NT2/D1 (cell line): ENCODE measurements at regions not wholly inside any gene's neighbourhood (a gene's known extent, or its start where the extent isn't known, plus 50 kb on each side); places are given as distances from the start of the nearest gene placed in this dataset.
"Not testable (repeated sequence)": the region's sequence is repeated elsewhere in the genome, so short reads cannot be mapped to it uniquely, and the experiment has no call there.

Experiments
- DNase-seq: peaks from one replicate; pipeline ENCODE4 v3.0.0-alpha.2; 2011; ENCODE audit warnings: low read depth, low spot score
- H3K27me3 ChIP-seq: 2 replicates; pipeline ENCODE4 v1.6.0; 2011; ENCODE audit warnings: mild to moderate bottlenecking; ENCODE audit not compliant: insufficient read length, insufficient read depth
- H3K36me3 ChIP-seq: 2 replicates; pipeline ENCODE4 v1.6.1; 2011; ENCODE audit warnings: mild to moderate bottlenecking, low read length, mixed read lengths; ENCODE audit not compliant: insufficient read depth, insufficient read length
- H3K4me1 ChIP-seq: 2 replicates; pipeline ENCODE4 v1.5.1; 2011; ENCODE audit not compliant: insufficient read depth, insufficient read length
- H3K4me3 ChIP-seq: 2 replicates; pipeline ENCODE4 v1.5.1; 2011; ENCODE audit warnings: low read depth; ENCODE audit not compliant: insufficient read length
- H3K9ac ChIP-seq: 2 replicates; pipeline ENCODE4 v1.6.0; 2011; ENCODE audit warnings: low read depth; ENCODE audit not compliant: insufficient read length
- H3K9me3 ChIP-seq: 2 replicates; pipeline ENCODE4 v1.5.1; 2011; ENCODE audit warnings: mild to moderate bottlenecking, low read length; ENCODE audit not compliant: insufficient read depth
- SUZ12 ChIP-seq: IDR thresholded peaks from 2 replicates; pipeline ENCODE4 v1.6.1; 2011; ENCODE audit not compliant: insufficient read length, insufficient read depth; ENCODE audit errors: extremely low read depth
- YY1 ChIP-seq: IDR thresholded peaks from 2 replicates; pipeline ENCODE4 v1.6.1; 2011; ENCODE audit not compliant: insufficient read length, insufficient read depth
- ZNF274 ChIP-seq: IDR thresholded peaks from 2 replicates; pipeline ENCODE4 v1.6.1; 2011; ENCODE audit warnings: mild to moderate bottlenecking, low read depth, low read length

DNA sequence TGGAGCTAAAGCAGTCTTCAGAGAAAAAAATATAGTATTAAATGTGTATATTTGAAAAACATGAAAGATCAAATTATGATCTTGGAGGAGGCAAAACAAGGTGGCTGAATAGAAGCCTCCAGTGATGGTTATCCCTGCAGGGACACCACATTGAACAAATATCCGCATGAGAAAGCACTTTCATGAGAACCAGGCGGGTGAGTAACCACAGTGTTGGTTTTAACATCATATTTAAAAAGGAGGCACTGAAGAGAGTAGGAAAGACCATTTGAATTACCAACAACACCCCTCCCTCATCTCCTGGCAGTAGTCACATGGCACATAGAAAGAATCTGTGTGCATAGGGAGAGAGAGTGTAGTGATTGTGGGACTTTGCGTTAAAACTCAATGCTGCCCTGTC is 759.6 kb upstream of the NRXN1 start:
- no peak overlapping the region for H3K9ac ChIP-seq
- no peaks in the 10 kb centered on the region for H3K36me3 ChIP-seq
- H3K27me3 ChIP-seq, result no peaks in the 10 kb centered on the region
- no peaks in the 10 kb centered on the region for H3K9me3 ChIP-seq
- DNase-seq, result no peak
- no peak overlapping the region for H3K4me3 ChIP-seq
- H3K4me1 ChIP-seq, result no peaks in the 10 kb centered on the region
- TF ChIP-seq ZNF274, result no peak
- TF ChIP-seq SUZ12, result no peak

- H3K9ac ChIP-seq, result no peak overlapping the region
- H3K4me1 ChIP-seq, result no peaks in the 10 kb centered on the region
- TF ChIP-seq SUZ12 (no peak), YY1 (no peak), ZNF274 (no peak)
- H3K4me3 ChIP-seq, result no peak overlapping the region
- no peaks in the 10 kb centered on the region for H3K36me3 ChIP-seq
- no peaks in the 10 kb centered on the region for H3K27me3 ChIP-seq
- no peaks in the 10 kb centered on the region for H3K9me3 ChIP-seq
- no peak for DNase-seq
Measured at GRCh38 chr2:51790854-51791253, 758.9 kb upstream of the NRXN1 start.

- Histone ChIP-seq H3K9me3 (no peaks in the 10 kb centered on the region), H3K4me3 (no peak overlapping the region), H3K27me3 (no peaks in the 10 kb centered on the region), H3K4me1 (no peaks in the 10 kb centered on the region), H3K9ac (no peak overlapping the region), H3K36me3 (no peaks in the 10 kb centered on the region)
- DNase-seq, result no peak
- TF ChIP-seq YY1, result no peak
- TF ChIP-seq ZNF274, result no peak
- TF ChIP-seq SUZ12, result no peak
Measured at GRCh38 chr2:51789918-51790317, 758.0 kb upstream of the NRXN1 start.

DNA sequence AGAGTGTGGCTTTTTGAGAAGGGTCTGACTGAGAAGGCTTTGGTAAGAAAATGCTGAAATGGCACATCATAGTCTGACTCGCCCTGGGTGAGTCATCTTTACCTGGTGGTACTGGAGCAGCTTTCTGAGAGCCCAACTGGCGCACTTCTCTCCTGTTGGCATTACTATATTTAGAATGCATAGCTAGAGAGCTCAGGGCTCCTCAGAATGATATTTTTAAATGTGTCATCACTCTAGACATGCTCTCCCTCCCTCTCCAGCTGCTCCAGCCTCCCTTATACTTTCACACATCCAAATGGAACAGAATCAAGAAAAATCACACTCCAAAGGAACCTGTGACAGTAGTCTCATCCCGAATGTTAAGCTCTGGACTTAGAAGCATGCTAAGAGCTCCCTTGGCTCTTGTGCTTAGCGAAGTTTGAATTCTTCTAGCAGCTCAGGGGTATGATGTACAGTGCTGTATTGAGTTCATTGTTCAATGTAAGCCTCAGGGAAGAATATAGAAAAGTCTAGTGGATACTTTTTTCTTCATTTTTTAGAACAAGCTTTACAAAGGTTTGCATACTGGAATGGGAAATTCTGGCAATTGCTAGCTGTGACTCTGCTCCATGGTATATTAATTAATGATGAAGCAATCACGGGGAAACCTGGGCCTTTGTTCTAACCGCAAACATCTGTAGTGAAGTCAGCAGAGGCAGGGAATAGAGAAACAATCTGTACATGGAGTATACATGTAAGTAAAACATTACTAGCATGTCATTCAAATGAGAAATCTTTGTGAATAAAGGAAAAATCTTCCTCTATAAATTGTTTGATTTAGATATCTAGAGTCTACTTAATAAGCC is 751.2 kb upstream of the NRXN1 start:
- no peaks in the 10 kb centered on the region for H3K4me1 ChIP-seq
- H3K9ac ChIP-seq, result no peak overlapping the region
- no peak for TF ChIP-seq YY1
- TF ChIP-seq ZNF274, result no peak
- no peak for TF ChIP-seq SUZ12
- DNase-seq, result no peak
- no peak overlapping the region for H3K4me3 ChIP-seq
- no peaks in the 10 kb centered on the region; the same call in 1 of the 2 replicates for H3K9me3 ChIP-seq
- H3K27me3 ChIP-seq, result no peaks in the 10 kb centered on the region
- H3K36me3 ChIP-seq, result no peaks in the 10 kb centered on the region

GRCh38 chr2:51781691-51782090 is 749.8 kb upstream of the NRXN1 start:
- H3K4me1 ChIP-seq, result no peaks in the 10 kb centered on the region
- H3K9ac ChIP-seq, result no peak overlapping the region
- H3K9me3 ChIP-seq, result no peaks in the 10 kb centered on the region; the same call in 1 of the 2 replicates
- no peaks in the 10 kb centered on the region for H3K27me3 ChIP-seq
- no peak for DNase-seq
- no peak for TF ChIP-seq ZNF274
- TF ChIP-seq YY1, result no peak
- TF ChIP-seq SUZ12, result no peak
- H3K36me3 ChIP-seq, result no peaks in the 10 kb centered on the region
- H3K4me3 ChIP-seq, result no peak overlapping the region

DNA sequence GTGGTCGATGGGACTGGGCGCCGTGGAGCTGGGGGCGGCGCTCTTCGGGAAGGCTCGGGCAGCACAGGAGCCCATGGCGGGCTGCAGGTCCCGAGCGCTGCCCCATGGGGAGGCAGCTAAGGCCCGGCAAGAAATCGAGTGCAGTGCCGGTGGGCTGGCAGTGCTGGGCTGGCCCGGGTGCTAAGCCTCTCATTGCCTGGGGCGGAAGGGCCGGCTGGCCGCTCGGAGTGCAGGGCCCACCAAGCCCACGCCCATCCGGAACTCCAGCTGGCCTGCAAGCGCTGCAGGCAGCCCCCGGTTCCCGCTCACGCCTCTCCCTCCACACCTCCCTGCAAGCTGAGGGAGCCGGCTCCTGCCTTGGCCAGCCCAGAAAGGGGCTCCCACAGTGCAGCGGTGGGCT is 748.4 kb upstream of the NRXN1 start:
- no peaks in the 10 kb centered on the region for H3K4me1 ChIP-seq
- DNase-seq, result no peak
- no peak for TF ChIP-seq ZNF274
- no peak for TF ChIP-seq YY1
- no peak for TF ChIP-seq SUZ12
- H3K27me3 ChIP-seq, result no peaks in the 10 kb centered on the region
- H3K9ac ChIP-seq, result no peak overlapping the region
- no peaks in the 10 kb centered on the region for H3K36me3 ChIP-seq
- no peaks in the 10 kb centered on the region; the same call in 1 of the 2 replicates for H3K9me3 ChIP-seq
- H3K4me3 ChIP-seq, result no peak overlapping the region

DNA sequence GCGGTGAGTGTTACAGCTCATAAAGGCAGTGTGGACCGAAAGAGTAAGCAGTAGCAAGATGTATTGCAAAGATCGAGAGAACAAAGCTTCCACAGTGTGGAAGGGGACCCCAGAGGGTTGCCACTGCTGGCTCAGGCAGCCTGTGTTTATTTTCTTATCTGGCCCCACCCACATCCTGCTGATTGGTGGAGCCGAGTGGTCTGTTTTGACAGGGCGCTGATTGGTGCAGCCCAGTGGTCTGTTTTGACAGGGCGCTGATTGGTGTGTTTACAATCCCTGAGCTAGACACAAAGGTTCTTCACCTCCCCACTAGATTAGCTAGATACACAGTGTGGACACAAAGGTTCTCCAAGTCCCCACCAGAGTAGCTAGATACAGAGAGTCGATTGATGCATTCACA is 747.8 kb upstream of the NRXN1 start:
- DNase-seq, H3K4me3 ChIP-seq, H3K9me3 ChIP-seq, H3K4me1 ChIP-seq, H3K9ac ChIP-seq, H3K36me3 ChIP-seq, H3K27me3 ChIP-seq: not testable (repeated sequence)

DNA sequence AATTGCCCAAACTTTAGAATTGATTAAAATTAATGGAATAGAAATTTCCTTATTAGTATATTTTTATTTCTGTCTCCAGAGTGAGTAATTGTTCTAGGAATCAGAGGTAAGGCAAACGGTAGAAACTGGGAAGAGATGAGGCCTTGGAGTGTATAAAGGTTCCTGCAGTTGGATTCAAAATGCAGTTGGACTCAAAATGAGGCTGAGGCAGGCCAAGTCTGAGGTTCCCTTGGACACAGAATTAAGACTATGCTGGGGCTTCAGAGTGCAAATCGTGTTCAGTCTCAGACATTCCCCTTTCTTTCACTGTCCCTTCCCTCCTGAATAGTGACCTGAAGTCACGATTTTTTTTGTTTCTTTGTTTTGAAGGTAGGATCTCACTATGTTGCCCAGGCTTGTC is 746.9 kb upstream of the NRXN1 start:
- no peak for DNase-seq
- no peak for TF ChIP-seq SUZ12
- TF ChIP-seq YY1, result no peak
- TF ChIP-seq ZNF274, result no peak
- H3K27me3 ChIP-seq, result no peaks in the 10 kb centered on the region
- H3K9me3 ChIP-seq, result no peaks in the 10 kb centered on the region; the same call in 1 of the 2 replicates
- H3K4me3 ChIP-seq, result no peak overlapping the region
- H3K9ac ChIP-seq, result no peak overlapping the region
- no peaks in the 10 kb centered on the region for H3K4me1 ChIP-seq
- no peaks in the 10 kb centered on the region for H3K36me3 ChIP-seq

DNA sequence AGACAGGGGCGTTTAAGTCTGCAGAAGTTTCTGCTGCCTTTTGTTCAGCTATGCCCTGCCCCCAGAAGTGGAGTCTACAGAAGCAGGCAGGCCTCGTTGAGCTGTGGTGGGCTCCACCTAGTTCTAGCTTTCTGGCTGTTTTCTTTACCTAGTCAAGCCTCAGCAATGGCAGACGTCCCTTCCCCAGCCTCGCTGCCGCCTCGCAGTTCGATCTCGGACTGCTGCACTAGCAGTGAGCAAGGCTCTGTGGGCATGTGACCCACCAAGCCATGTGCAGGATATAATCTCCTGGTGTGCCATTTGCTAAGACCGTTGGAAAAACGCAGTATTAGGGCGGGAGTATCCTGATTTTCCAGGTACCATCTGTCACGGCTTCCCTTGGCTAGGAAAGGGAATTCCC is 742.7 kb upstream of the NRXN1 start:
- not testable (repeated sequence) for H3K9ac ChIP-seq, H3K36me3 ChIP-seq, H3K9me3 ChIP-seq, H3K4me3 ChIP-seq, H3K27me3 ChIP-seq, H3K4me1 ChIP-seq, DNase-seq
